Endothelial cell of umbilical vein (primary cell): ENCODE measurements at regions not wholly inside any gene's neighbourhood (a gene's known extent, or its start where the extent isn't known, plus 50 kb on each side); places are given as distances from the start of the nearest gene placed in this dataset.

Source experiments
- BruUV-seq: library from RNA; stranded (reverse); fragments of 400-500 nt; replicated peaks from 2 replicates; lab custom pipeline; 2021; lab: Mats Ljungman, UMichigan
- CTCF ChIA-PET: fragments of 300-600, 350-600 bp; sonication (Branson Sonifier 250); formaldehyde crosslinking; loops from one replicate; lab custom pipeline; 2021; ENCODE audit warnings: antibody characterized with exemption, inconsistent platforms; lab: Charles Lee
- POLR2A ChIA-PET: fragments of 300-600, 350-600 bp; sonication (Branson Sonifier 250); formaldehyde crosslinking; loops from one replicate; lab custom pipeline; 2021; ENCODE audit warnings: antibody characterized with exemption, inconsistent platforms; lab: Charles Lee
- DNase-seq: peaks from one replicate; pipeline ENCODE4 v3.0.0-alpha.2; 2011; ENCODE audit warnings: low read depth, low spot score
- FAIRE-seq: peaks from 2 replicates; lab custom pipeline; 2011; peaks lifted over from hg19 to GRCh38; lab: Jason Lieb, UNC
- H2AFZ ChIP-seq: 2 replicates; pipeline ENCODE4 v1.6.0; 2012; ENCODE audit warnings: low read depth, low read length, control low read depth, inconsistent platforms
- H3K27ac ChIP-seq: 2 replicates; pipeline ENCODE4 v1.5.1; 2011; ENCODE audit warnings: low read depth, mild to moderate bottlenecking, control low read depth, low read length, moderate library complexity; ENCODE audit not compliant: insufficient read depth
- H3K27me3 ChIP-seq, 2 experiments: 2 replicates each; pipeline versions ENCODE4 v1.6.0 to v1.6.1; 2011; ENCODE audit warnings: low read length in 2 of 2, mixed read lengths in 1 of 2; ENCODE audit not compliant: control insufficient read depth in 2 of 2, insufficient read depth in 2 of 2
- H3K36me3 ChIP-seq, 2 experiments: 2 replicates in 1 of 2; 3 replicates in 1 of 2; pipeline ENCODE4 v1.5.1; 2011; ENCODE audit warnings: low read length in 2 of 2, mild to moderate bottlenecking in 1 of 2, moderate library complexity in 1 of 2; ENCODE audit not compliant: control insufficient read depth in 2 of 2, insufficient read depth in 2 of 2; ENCODE audit errors: extremely low read depth in 1 of 2
- H3K4me1 ChIP-seq: 3 replicates; pipeline ENCODE4 v1.5.1; 2011; ENCODE audit warnings: mild to moderate bottlenecking, low read length; ENCODE audit not compliant: control insufficient read depth, insufficient read depth; ENCODE audit errors: extremely low read depth
- H3K4me2 ChIP-seq: 2 replicates; pipeline ENCODE4 v1.6.1; 2011; ENCODE audit warnings: low read length, control low read depth, mixed read lengths; ENCODE audit not compliant: insufficient read depth
- H3K4me3 ChIP-seq, 3 experiments: fragments of 200-600 bp in 1 of 3; sonication (generic), shearing (Covaris generic) in 1 of 3; replicated peaks in 1 of 3; 2 replicates each; pipeline ENCODE4 v1.5.1; 2011 to 2016; ENCODE audit warnings: control low read depth in 3 of 3, low read length in 3 of 3, mild to moderate bottlenecking in 2 of 3, inconsistent platforms in 1 of 3, low read depth in 1 of 3, moderate library complexity in 1 of 3; ENCODE audit not compliant: insufficient read depth in 1 of 3
- H3K79me2 ChIP-seq: 2 replicates; pipeline ENCODE4 v1.6.0; 2012; ENCODE audit warnings: low read length, inconsistent platforms; ENCODE audit not compliant: control insufficient read depth, insufficient read depth
- H3K9ac ChIP-seq: replicated peaks from 2 replicates; pipeline ENCODE3; 2011; ENCODE audit warnings: low read length, control low read depth; ENCODE audit not compliant: insufficient read depth; ENCODE audit errors: extremely low read depth
- H3K9me1 ChIP-seq: replicated peaks from 3 replicates; pipeline ENCODE4 v1.6.0; 2011; ENCODE audit warnings: mild to moderate bottlenecking, low read length; ENCODE audit not compliant: control insufficient read depth, insufficient read depth; ENCODE audit errors: extremely low read depth
- H3K9me3 ChIP-seq: replicated peaks from 2 replicates; pipeline ENCODE4 v1.5.1; 2012; ENCODE audit warnings: low read length, inconsistent platforms; ENCODE audit not compliant: control insufficient read depth, insufficient read depth
- H4K20me1 ChIP-seq: replicated peaks from 2 replicates; pipeline ENCODE3; 2011; ENCODE audit warnings: mild to moderate bottlenecking, low read length; ENCODE audit not compliant: control insufficient read depth, insufficient read depth; ENCODE audit errors: extremely low read depth
- EZH2 ChIP-seq: IDR thresholded peaks from 2 replicates; pipeline ENCODE4 v1.6.1; 2012; ENCODE audit warnings: borderline replicate concordance, low read depth, mild to moderate bottlenecking, moderate library complexity, low read length, inconsistent platforms; ENCODE audit not compliant: severe bottlenecking
- FOS ChIP-seq: IDR thresholded peaks from 2 replicates; pipeline ENCODE4 v1.6.1; 2011; ENCODE audit warnings: mild to moderate bottlenecking, low read length, moderate library complexity, borderline replicate concordance; ENCODE audit not compliant: insufficient read depth
- POLR2A ChIP-seq: IDR thresholded peaks from 2 replicates; pipeline ENCODE4 v1.6.1; 2012; ENCODE audit warnings: low read depth, mild to moderate bottlenecking, control low read depth, low read length
- dilution Hi-C: fragments of 300-500 bp; cut with MboI; formaldehyde crosslinking; loops from one replicate; pipeline ENCODE4 v1.15.0; 2019; ENCODE audit warnings: low sequenced_read_pairs; ENCODE audit not compliant: extremely low pct_ligation_motif_present
- intact Hi-C: fragments of 100-400 bp; cut with micrococcal nuclease; formaldehyde crosslinking; loops from one replicate; pipeline ENCODE4 v1.10.0; 2022
- TF ChIP-seq, protein P1 (sequence below): IDR thresholded peaks from 2 replicates; pipeline ENCODE4 v1.6.1; 2011; ENCODE audit not compliant: insufficient read depth, insufficient read length

DNA sequence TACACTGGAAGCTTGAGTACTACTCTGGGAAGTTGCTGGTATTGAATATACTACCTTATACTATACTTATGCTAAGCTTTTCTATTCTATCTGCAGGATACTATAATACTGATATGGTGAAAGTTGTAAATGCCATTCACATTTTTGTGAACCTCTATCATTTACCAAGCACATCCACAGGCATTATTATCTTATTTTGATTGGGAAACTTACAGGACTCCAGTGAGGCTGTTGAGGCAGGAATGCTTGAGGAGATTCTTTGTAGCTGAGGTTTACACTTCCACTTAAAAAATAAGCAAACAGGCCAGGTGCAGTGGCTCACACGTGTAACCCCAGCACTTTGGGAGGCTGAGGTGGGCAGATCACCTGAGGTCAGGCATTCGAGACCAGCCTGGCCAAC, 442.9 kb downstream of the QKI start:
- DNase-seq (no peak), FAIRE-seq (no peak)
- Histone ChIP-seq H3K9ac (no peak overlapping the region), H3K79me2 (no peaks in the 10 kb centered on the region), H3K4me3 (no peak overlapping the region), H2AFZ (no peak overlapping the region), H3K27ac (no peak overlapping the region), H3K36me3 (no peaks in the 10 kb centered on the region), H3K27me3 (no peaks in the 10 kb centered on the region), H3K4me2 (no peak overlapping the region), H3K9me3 (no peaks in the 10 kb centered on the region), H3K4me1 (no peaks in the 10 kb centered on the region), H4K20me1 (no peaks in the 10 kb centered on the region), H3K9me1 (no peaks in the 10 kb centered on the region)
- intact Hi-C loops (no loop called here), dilution Hi-C loops (no loop called here)
- no TSS peak for BruUV-seq
- POLR2A ChIA-PET = no interaction called here
- CTCF ChIA-PET = no interaction called here
- TF ChIP-seq EZH2 = no peak

DNA sequence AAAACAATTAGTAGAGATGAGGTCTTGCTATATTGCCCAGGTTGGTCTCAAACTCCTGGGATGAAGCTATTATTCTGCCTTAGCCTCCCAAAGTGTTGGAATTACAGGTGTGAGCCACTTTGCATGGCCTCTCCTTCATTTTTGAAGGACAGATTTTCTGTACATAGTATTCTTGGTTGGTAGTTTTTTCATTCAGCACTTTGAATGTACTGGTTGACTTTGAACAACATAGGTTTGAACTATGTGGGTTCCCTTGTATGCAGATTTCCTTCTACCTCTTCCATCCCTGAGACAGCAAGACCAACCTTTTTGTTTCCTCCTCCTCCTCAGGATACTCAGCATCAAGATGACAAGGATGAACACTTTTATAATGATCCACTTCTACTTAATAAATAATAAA, 436.4 kb downstream of the QKI start:
- H3K9me1 ChIP-seq = no peaks in the 10 kb centered on the region
- no peaks in the 10 kb centered on the region for H3K79me2 ChIP-seq
- H3K4me3 ChIP-seq = no peak overlapping the region
- ChIA-PET CTCF (no interaction called here), POLR2A (no interaction called here)
- no peaks in the 10 kb centered on the region for H3K9me3 ChIP-seq
- no peak overlapping the region for H3K4me2 ChIP-seq
- H3K4me1 ChIP-seq = no peaks in the 10 kb centered on the region
- no TSS peak for BruUV-seq
- H3K27me3 ChIP-seq = no peaks in the 10 kb centered on the region
- dilution Hi-C loops = no loop called here
- H3K9ac ChIP-seq = no peak overlapping the region
- DNase-seq = no peak
- H2AFZ ChIP-seq = no peak overlapping the region
- FAIRE-seq = no peak
- TF ChIP-seq POLR2A (no peak), FOS (no peak)
- TF ChIP-seq, protein P1, sequence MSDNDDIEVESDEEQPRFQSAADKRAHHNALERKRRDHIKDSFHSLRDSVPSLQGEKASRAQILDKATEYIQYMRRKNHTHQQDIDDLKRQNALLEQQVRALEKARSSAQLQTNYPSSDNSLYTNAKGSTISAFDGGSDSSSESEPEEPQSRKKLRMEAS = no peak
- no peaks in the 10 kb centered on the region for H3K36me3 ChIP-seq
- no peak overlapping the region for H3K27ac ChIP-seq
- no peaks in the 10 kb centered on the region for H4K20me1 ChIP-seq
- intact Hi-C loops = no loop called here
